GM10266 (cell line): ENCODE measurements at regions not wholly inside any gene's neighbourhood (a gene's known extent, or its start where the extent isn't known, plus 50 kb on each side); places are given as distances from the start of the nearest gene placed in this dataset.

Source experiments
- DNase-seq: peaks from one replicate; pipeline ENCODE4 v3.0.0; 2012; ENCODE audit errors: extremely low spot score
- CTCF ChIP-seq: IDR thresholded peaks from 2 replicates; pipeline ENCODE4 v1.5.1; 2012; ENCODE audit warnings: mild to moderate bottlenecking, low read depth; ENCODE audit not compliant: control insufficient read depth, insufficient read depth; ENCODE audit errors: missing control alignments

DNA sequence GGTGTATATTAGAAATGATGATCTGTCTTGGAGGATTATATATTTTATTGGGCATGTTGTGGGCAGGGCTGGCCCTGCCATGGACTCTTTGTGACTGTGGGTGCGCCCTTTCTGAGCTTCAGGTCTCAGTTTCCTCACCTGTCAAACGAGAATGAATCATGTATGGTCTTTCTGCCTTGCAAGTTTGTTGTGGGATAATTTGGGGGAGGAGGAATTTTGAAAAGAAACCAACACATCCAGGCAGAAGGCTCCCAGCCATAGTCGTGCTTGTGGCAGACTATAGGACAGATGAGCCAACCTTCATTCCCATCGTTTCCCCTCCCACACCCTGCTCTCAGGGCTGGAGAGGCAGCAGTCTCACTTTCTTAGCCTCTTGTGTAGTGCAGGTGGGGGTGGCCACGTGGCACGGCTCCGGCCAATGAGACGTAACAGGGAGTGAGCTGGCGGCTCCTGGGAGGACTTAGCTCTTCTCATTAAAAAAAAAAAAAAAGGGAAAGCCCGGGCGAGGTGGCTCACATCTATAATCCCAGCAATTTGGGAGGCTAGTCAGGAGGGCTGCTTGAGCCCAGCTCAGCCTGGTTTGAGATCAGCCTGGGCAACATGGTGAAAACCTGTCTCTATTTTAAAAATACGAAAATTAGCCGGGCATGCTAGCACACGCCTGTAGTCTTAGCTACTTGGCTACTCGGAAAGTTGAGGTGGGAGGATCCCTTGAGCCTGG, 63.1 kb downstream of the RHOB start:
- TF ChIP-seq CTCF = no peak
- no peak for DNase-seq

- no peak for DNase-seq
- TF ChIP-seq CTCF = no peak
Measured at GRCh38 chr2:20511130-20511529, 64.3 kb downstream of the RHOB start.

GRCh38 chr2:20512061-20512605, 65.3 kb downstream of the RHOB start:
- no peak for DNase-seq
- TF ChIP-seq CTCF = no peak

GRCh38 chr2:20513946-20514345, 67.1 kb downstream of the RHOB start:
- TF ChIP-seq CTCF = no peak
- DNase-seq = no peak

DNA sequence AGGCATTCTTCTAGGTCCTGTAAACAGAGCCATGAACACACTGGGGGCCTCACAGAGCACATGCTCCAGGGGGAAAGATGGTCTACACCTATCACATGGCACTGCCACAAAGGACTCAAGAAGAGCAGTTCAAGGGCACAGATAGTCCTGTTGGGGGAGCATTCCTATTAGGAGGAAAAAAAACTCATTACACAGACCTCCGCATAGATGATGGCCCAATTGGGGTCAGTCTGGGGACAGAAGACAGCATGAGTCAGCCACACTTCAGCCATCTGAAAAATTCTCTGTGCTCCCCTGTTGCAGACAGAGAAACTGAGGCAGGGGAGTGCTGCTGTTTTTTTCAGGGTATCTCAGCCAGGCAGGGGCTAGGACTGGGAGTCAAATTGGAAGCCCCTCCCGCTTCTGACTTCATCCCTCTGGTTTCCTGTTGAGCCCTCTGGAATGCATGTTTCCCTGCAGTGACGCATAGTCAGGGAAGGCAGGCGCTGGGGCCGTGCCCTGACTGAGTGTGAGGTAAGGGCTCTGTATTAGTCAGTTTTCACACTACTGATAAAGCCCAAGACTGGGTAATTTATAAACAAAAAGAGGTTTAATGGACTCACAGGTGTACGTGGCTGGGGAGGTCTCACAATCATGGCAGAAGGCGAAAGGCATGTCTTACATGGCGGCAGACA, 67.9 kb downstream of the RHOB start:
- DNase-seq = no peak
- no peak for TF ChIP-seq CTCF

GRCh38 chr2:20515290-20516220, 68.7 kb downstream of the RHOB start:
- no peak for DNase-seq
- TF ChIP-seq CTCF = no peak
